ENCODE measurements at regions not wholly inside any gene's neighbourhood (a gene's known extent, or its start where the extent isn't known, plus 50 kb on each side); places are given as distances from the start of the nearest gene placed in this dataset.

DNA sequence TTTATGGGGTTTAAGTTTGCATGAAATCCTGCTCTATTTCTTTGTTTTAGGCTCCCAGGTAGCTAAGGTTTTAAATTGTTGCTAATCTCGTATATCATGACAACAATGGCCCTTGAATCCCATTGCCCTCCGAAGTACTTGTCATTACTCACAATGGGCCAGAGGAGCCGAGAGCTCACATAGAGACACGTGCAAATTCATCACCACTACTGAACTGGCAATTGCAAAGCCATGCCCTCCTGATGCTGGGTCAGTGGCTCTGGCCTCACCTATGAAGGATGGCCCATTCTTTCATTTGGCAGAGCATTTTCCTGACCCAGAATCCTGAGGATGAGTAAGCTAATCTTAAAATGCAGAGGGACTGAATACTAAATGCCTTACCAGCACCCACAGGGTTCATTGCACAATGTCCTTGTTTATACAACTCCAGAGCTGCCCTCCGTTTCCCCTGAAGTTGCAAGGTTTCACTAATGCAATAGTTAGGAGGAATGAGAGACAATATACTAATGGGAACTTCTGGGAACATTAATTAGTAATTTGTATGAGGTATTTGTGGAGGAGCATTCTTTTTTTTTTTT lies 71.6 kb upstream of the GAREM1 start:
- DNase-seq: no peak

DNA sequence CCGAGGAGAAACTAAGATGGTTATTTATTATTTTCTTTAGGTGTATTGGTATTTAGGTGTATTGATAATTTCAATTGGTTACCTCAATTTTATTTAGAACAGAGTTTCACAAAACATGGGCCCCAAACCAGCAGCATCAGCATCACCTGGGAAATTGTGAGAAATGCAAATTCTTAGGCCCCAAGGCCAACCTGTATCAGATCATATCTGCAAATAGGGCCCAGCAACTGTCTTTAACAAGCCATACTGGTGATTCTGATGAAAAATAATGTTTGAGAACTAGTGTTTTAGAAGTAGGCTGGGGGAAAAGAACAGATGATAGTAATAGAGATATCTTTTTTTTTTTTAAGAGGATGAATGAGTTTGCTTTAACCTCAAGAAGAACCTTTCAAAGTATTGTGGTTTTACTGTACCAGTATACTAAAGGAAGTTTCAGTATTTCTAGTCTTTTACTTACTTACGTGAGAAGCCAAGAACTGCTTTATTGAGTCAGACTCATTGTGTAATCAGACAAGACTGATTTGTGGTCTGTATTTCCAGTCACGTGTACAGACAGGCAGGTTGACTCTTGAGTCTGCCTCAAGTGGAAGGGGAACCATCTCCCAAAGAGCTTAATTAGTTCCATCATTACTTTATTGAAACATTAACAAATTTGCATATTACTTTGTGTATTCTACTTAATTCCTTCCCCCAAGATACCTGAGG lies 60.4 kb upstream of the GAREM1 start:
- no peak for DNase-seq

DNA sequence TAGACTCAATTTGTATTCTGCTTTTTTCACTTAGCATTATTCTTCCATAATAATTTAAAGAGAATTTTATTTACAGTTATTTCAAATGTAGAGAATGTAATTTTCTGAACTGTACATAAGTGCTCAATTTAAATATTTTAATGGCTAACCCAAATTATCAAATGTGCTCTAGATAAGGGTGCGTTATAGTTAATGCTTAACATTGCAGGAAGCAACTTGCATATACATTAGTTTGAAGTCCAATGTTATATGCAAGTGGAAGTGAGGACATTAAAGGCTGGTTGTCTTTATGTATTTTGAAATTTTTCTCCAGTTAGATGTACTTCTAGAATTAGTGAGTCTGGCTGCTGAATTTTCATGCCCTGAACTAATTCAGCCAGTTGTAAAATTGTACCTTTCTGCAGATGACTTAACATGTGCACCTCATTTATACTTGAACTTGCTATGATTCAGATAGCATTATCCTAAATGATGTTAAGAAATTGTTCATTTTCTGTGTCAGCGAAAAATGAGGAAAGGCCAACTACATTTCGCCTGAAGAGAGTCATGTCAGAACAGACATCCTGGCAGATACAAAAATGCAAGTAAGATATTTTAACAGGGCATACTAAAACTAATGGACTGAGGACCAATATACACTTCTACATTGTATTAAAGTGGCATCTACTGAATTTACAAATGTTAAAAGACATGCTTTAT lies 59.2 kb upstream of the GAREM1 start:
- DNase-seq: no peak

DNA sequence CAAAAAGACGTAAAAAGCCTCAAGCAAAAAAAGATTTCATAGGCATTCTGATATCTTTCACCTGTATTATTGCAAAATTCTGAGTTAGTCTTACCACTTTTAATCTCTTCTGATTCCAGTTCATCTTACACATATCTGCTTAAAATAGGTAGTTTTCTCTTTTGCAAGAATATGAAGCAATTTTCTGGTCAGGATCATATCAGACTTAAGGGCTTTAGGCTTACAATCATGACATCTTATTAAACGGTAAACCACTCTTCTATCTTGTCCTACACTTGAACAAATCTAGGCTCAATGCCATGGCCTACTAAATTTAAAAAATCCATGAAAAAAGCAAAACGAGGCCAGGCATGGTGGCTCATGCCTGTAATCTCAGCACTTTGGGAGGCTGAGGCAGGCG lies 50.1 kb upstream of the GAREM1 start:
- no peak for DNase-seq

Data from activated CD4-positive, CD25-positive, alpha-beta regulatory T cell (primary cell).